ENCODE measurements at regions not wholly inside any gene's neighbourhood (a gene's known extent, or its start where the extent isn't known, plus 50 kb on each side); places are given as distances from the start of the nearest gene placed in this dataset.

DNA sequence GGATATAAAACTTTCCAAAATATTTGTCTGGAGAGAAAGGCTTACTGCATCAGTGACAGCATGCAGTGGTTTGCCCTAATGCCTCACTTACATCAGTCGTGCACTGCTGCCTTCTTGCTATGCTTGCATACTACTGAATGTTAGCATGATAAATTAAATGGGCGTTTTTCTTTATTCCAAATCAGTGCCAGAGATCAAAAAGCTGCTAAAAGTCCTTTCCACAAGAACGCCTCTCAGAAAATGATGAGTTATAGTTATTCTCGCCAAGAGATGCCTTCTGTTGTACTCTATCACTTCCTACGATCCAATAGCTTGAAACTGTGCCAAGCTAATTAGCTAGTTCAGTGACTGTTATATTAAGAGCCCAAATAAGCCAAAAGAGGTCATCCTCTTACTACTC is 345.8 kb upstream of the ROBO2 start:
- CTCF ChIA-PET = no interaction called here
- Mint-ChIP-seq H3K4me1 (no peaks in the 10 kb centered on the region), H3K36me3 (no peaks in the 10 kb centered on the region), H3K9me3 (ENCODE audit: low read depth) (peaks cover 9% of the 10 kb centered on the region), H3K4me3 (no peak overlapping the region), H3K27me3 (no peaks in the 10 kb centered on the region), H3K27ac (no peak overlapping the region)
- DNase-seq (no peak), ATAC-seq (no peak)

DNA sequence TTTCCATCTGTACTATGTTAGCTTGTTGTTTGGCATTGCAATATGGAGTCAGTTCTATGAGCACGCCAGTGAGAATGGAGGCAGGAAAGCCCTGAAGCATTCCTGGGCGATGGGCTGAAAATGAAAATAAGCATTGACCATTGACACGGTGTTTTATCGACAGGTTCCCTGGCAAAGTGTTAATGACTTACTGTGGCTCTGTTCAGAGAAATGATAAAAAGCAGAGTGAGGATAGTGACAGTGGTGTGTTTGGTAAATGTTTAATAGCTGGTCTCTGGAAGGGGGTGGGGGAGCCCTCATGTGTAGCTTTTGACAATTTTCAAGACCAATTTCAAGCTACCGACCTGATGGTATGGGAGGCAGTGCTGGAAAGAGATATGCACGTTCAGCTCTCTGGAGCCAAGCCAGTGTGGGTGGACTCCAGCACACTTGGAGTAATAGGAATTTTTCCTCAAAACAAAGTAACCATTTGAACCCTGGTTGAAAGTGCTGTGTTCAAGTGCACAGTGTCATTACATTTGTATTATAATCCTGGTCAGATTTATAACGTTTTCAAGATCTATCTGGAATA is 341.7 kb upstream of the ROBO2 start:
- H3K4me3 Mint-ChIP-seq = no peak overlapping the region
- DNase-seq = no peak
- CTCF ChIA-PET = no interaction called here
- H3K36me3 Mint-ChIP-seq = no peaks in the 10 kb centered on the region
- H3K27me3 Mint-ChIP-seq = no peaks in the 10 kb centered on the region
- no peak for ATAC-seq
- no peak overlapping the region for H3K27ac Mint-ChIP-seq
- H3K9me3 Mint-ChIP-seq (ENCODE audit: low read depth) = peaks cover 13% of the 10 kb centered on the region
- H3K4me1 Mint-ChIP-seq = no peaks in the 10 kb centered on the region

GRCh38 chr3:76699846-76700245 is 340.1 kb upstream of the ROBO2 start:
- no peaks in the 10 kb centered on the region for H3K4me1 Mint-ChIP-seq
- ATAC-seq = no peak
- no peak overlapping the region for H3K4me3 Mint-ChIP-seq
- no peaks in the 10 kb centered on the region for H3K36me3 Mint-ChIP-seq
- CTCF ChIA-PET = no interaction called here
- H3K27me3 Mint-ChIP-seq = no peaks in the 10 kb centered on the region
- H3K9me3 Mint-ChIP-seq (ENCODE audit: low read depth) = peaks cover 17% of the 10 kb centered on the region
- no peak overlapping the region for H3K27ac Mint-ChIP-seq
- no peak for DNase-seq

DNA sequence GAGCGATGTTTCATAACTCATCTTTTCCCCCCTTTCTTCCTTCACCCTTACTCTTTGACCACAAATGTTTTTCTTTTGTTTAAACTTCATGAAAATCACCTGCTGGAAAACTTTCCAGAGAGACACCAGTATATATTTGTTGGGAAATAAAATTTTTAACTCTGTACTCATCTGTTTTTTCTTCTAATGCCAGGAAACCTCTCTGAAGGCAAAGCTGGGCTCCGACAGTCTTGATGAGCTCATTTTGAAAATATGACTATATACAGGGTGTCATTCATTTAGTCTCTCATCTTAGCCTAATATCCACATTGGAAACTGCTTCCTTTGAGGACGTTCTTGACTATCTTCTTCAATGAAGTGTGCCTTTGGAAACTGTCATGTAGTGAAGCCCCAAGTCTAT is 339.6 kb upstream of the ROBO2 start:
- Mint-ChIP-seq H3K27me3 (no peaks in the 10 kb centered on the region), H3K9me3 (ENCODE audit: low read depth) (peaks cover 17% of the 10 kb centered on the region), H3K4me1 (no peaks in the 10 kb centered on the region), H3K36me3 (no peaks in the 10 kb centered on the region), H3K4me3 (no peak overlapping the region), H3K27ac (no peak overlapping the region)
- ATAC-seq (no peak), DNase-seq (no peak)
- CTCF ChIA-PET = no interaction called here

DNA sequence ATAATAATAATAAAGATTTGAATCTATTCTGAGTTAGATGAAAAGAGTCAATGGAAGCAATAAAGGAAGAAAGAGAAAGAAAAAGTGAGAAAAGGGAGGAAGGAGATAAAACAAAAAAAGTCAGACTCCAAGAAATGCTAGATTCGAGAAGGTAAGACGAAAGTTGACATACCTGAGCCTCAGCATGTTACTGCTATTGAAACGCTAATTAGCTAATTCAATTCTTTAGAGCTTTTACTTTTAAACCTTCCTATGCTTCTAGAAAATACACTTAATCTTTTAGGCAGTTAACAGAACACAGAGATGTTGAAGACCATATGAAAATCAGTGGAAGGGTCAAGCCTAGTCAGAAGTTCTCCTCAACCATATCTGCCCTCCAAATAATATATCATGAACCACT is 337.2 kb upstream of the ROBO2 start:
- peaks cover 17% of the 10 kb centered on the region for H3K9me3 Mint-ChIP-seq (ENCODE audit: low read depth)
- H3K27me3 Mint-ChIP-seq = no peaks in the 10 kb centered on the region
- no peaks in the 10 kb centered on the region for H3K4me1 Mint-ChIP-seq
- CTCF ChIA-PET = no interaction called here
- no peak overlapping the region for H3K27ac Mint-ChIP-seq
- no peak for DNase-seq
- H3K4me3 Mint-ChIP-seq = no peak overlapping the region
- ATAC-seq = no peak
- H3K36me3 Mint-ChIP-seq = no peaks in the 10 kb centered on the region

- Mint-ChIP-seq H3K4me3 (no peak overlapping the region), H3K9me3 (ENCODE audit: low read depth) (peaks cover 8% of the 10 kb centered on the region), H3K4me1 (no peaks in the 10 kb centered on the region), H3K36me3 (no peaks in the 10 kb centered on the region), H3K27me3 (no peaks in the 10 kb centered on the region), H3K27ac (no peak overlapping the region)
- DNase-seq = no peak
- ATAC-seq = no peak
- CTCF ChIA-PET = no interaction called here
Measured at GRCh38 chr3:76715426-76715825, 324.5 kb upstream of the ROBO2 start.

- Mint-ChIP-seq H3K4me1 (no peaks in the 10 kb centered on the region), H3K9me3 (ENCODE audit: low read depth) (peaks cover 20% of the 10 kb centered on the region), H3K27me3 (no peaks in the 10 kb centered on the region), H3K4me3 (no peak overlapping the region), H3K36me3 (no peaks in the 10 kb centered on the region), H3K27ac (no peak overlapping the region)
- CTCF ChIA-PET = no interaction called here
- DNase-seq (no peak), ATAC-seq (no peak)
Measured at GRCh38 chr3:76723366-76723765, 316.5 kb upstream of the ROBO2 start.

- no peaks in the 10 kb centered on the region for H3K36me3 Mint-ChIP-seq
- DNase-seq = no peak
- no peak overlapping the region for H3K27ac Mint-ChIP-seq
- CTCF ChIA-PET = no interaction called here
- H3K4me3 Mint-ChIP-seq = no peak overlapping the region
- ATAC-seq = no peak
- no peaks in the 10 kb centered on the region for H3K27me3 Mint-ChIP-seq
- H3K9me3 Mint-ChIP-seq (ENCODE audit: low read depth) = peaks cover 20% of the 10 kb centered on the region
- H3K4me1 Mint-ChIP-seq = no peaks in the 10 kb centered on the region
Measured at GRCh38 chr3:76724075-76724474, 315.8 kb upstream of the ROBO2 start.

DNA sequence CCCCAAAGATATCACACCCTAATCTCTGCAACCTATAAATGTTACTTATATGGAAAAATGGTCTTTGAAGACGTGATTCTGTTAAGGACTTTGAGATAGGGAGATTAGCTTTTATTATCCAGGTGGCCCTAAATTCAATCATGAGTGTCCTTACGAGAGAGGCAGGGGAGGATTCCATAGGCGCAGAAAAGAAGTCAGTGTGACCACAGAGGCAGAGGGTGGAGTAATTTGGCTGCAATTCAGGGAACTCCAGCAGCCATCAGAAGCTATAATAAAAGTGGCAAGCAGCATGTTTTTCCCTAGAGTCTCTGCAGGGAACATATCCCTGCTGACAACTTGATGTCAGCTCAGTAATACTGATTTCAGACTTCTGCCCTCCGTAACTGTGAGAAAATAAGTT is 315.2 kb upstream of the ROBO2 start:
- no peaks in the 10 kb centered on the region for H3K27me3 Mint-ChIP-seq
- CTCF ChIA-PET = no interaction called here
- DNase-seq = no peak
- ATAC-seq = no peak
- no peak overlapping the region for H3K4me3 Mint-ChIP-seq
- no peaks in the 10 kb centered on the region for H3K36me3 Mint-ChIP-seq
- peaks cover 20% of the 10 kb centered on the region for H3K9me3 Mint-ChIP-seq (ENCODE audit: low read depth)
- no peaks in the 10 kb centered on the region for H3K4me1 Mint-ChIP-seq
- no peak overlapping the region for H3K27ac Mint-ChIP-seq

GRCh38 chr3:76726034-76726433 is 313.9 kb upstream of the ROBO2 start:
- Mint-ChIP-seq H3K4me1 (no peaks in the 10 kb centered on the region), H3K27me3 (no peaks in the 10 kb centered on the region), H3K27ac (no peak overlapping the region), H3K36me3 (no peaks in the 10 kb centered on the region), H3K9me3 (ENCODE audit: low read depth) (peaks cover 20% of the 10 kb centered on the region), H3K4me3 (no peak overlapping the region)
- CTCF ChIA-PET = no interaction called here
- no peak for ATAC-seq
- DNase-seq = no peak

GRCh38 chr3:76728426-76728825 is 311.5 kb upstream of the ROBO2 start:
- Mint-ChIP-seq H3K9me3 (ENCODE audit: low read depth) (peaks cover 16% of the 10 kb centered on the region), H3K27me3 (no peaks in the 10 kb centered on the region), H3K4me1 (no peaks in the 10 kb centered on the region), H3K4me3 (no peak overlapping the region), H3K36me3 (no peaks in the 10 kb centered on the region), H3K27ac (no peak overlapping the region)
- ATAC-seq (no peak), DNase-seq (no peak)
- CTCF ChIA-PET = no interaction called here

DNA sequence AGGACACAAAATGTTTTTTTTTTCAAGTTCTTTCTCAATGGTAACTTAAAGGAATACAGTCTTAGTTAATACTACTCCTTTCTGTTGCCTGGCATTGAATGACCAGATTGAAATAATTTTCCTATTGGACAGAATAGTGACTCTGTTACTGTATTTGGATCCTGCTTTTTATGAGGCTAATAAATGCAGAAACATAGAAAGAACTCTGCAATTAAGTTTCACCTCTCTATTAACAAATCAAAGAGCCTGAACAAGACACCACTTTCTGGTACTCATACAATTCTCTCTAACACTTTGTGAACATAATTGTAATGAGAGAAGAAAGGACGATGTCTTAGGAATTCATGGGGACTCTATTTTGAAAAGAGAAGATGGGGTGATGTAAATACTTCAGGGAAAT is 308.4 kb upstream of the ROBO2 start:
- no peak for ATAC-seq
- H3K27me3 Mint-ChIP-seq = no peaks in the 10 kb centered on the region
- H3K4me3 Mint-ChIP-seq = no peak overlapping the region

DNA sequence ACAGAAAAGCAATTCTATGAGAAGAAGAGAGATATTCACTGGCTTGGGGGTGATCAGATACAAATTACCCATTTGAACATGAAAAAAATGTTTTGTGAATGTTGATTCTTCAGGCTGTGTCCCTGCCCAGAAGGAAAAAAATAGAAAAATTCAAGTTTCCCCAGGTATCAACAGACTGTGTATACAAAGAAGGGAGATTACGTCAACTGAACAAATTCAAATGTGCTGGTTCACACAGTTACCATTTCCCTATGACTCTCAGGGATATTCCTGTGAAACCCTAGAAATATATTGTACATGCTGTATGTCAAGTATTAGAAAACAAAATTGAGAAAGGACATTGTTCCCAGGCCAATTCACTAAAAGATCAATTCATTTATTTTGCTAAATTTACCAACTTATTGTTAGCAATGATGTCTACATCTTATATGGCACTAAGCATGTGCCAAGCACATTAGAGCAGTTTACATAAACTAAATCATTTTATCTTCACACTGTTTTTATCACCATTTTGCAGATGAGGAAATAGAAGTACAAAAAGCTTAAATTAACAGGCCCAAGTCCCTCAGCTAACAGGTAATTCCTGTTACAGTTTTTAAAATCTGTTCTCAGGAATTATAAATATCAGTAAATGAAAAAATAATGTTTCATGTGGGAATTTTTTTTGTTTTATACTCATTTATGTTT is 306.7 kb upstream of the ROBO2 start:
- Mint-ChIP-seq H3K36me3 (no peaks in the 10 kb centered on the region), H3K4me3 (no peak overlapping the region), H3K9me3 (ENCODE audit: low read depth) (peaks cover 6% of the 10 kb centered on the region), H3K27me3 (no peaks in the 10 kb centered on the region), H3K27ac (no peak overlapping the region), H3K4me1 (no peaks in the 10 kb centered on the region)
- DNase-seq (no peak), ATAC-seq (no peak)
- CTCF ChIA-PET = no interaction called here

More for the DNA sequence above, 308.4 kb upstream of the ROBO2 start:
- no peaks in the 10 kb centered on the region for H3K4me1 Mint-ChIP-seq
- peaks cover 5% of the 10 kb centered on the region for H3K9me3 Mint-ChIP-seq (ENCODE audit: low read depth)
- no peak for DNase-seq
- no peak overlapping the region for H3K27ac Mint-ChIP-seq
- CTCF ChIA-PET = no interaction called here
- H3K36me3 Mint-ChIP-seq = no peaks in the 10 kb centered on the region

GRCh38 chr3:76735152-76735551 is 304.7 kb upstream of the ROBO2 start:
- no peak overlapping the region for H3K27ac Mint-ChIP-seq
- no peaks in the 10 kb centered on the region for H3K36me3 Mint-ChIP-seq
- no peak overlapping the region for H3K4me3 Mint-ChIP-seq
- H3K27me3 Mint-ChIP-seq = no peaks in the 10 kb centered on the region
- peaks cover 13% of the 10 kb centered on the region for H3K9me3 Mint-ChIP-seq (ENCODE audit: low read depth)
- no peaks in the 10 kb centered on the region for H3K4me1 Mint-ChIP-seq
- ATAC-seq (no peak), DNase-seq (no peak)
- CTCF ChIA-PET = no interaction called here

- ATAC-seq (no peak), DNase-seq (no peak)
- Mint-ChIP-seq H3K27ac (no peak overlapping the region), H3K36me3 (no peaks in the 10 kb centered on the region), H3K4me3 (no peak overlapping the region), H3K9me3 (ENCODE audit: low read depth) (peaks cover 8% of the 10 kb centered on the region), H3K27me3 (no peaks in the 10 kb centered on the region), H3K4me1 (no peaks in the 10 kb centered on the region)
- CTCF ChIA-PET = no interaction called here
Measured at GRCh38 chr3:76753599-76753998, 286.3 kb upstream of the ROBO2 start.
